Right lobe of liver (tissue), 4 donors: ENCODE measurements at regions not wholly inside any gene's neighbourhood (a gene's known extent, or its start where the extent isn't known, plus 50 kb on each side); places are given as distances from the start of the nearest gene placed in this dataset.

Source experiments
- CTCF ChIP-seq, 4 donors: fragments of 200-600 bp in 3 of 4; fragments of 450-650 bp in 1 of 4; IDR thresholded peaks; one replicate each; pipeline versions ENCODE4 v1.5.1 to v1.8.0; 2016 to 2022; ENCODE audit warnings: antibody characterized with exemption in 4 of 4, mild to moderate bottlenecking in 2 of 4
- POLR2A ChIP-seq: fragments of 450-650 bp; IDR thresholded peaks from one replicate; pipeline ENCODE4 v1.6.1; 2017; ENCODE audit warnings: antibody characterized with exemption, mild to moderate bottlenecking
- donor health status: DM: no; HTN: no; CAD: no.
- donor health status: DM: no; HTN: no; CAD: no.
- donor health status: DM: no; HTN: yes; CAD: no.

GRCh38 chr2:39881494-39881893 lies 102.4 kb upstream of the THUMPD2 start:
- TF ChIP-seq POLR2A (no peak), CTCF (IDR thresholded peaks at IDR 0.05) (no peak)
